Heart left ventricle (tissue), 13 donors: ENCODE measurements at regions not wholly inside any gene's neighbourhood (a gene's known extent, or its start where the extent isn't known, plus 50 kb on each side); places are given as distances from the start of the nearest gene placed in this dataset.

Source experiments
- POLR2A ChIP-seq, 2 donors: fragments of 450-650 bp; IDR thresholded peaks; one replicate each; pipeline ENCODE4 v1.6.1; 2017; ENCODE audit warnings: antibody characterized with exemption in 2 of 2, mild to moderate bottlenecking in 2 of 2, moderate library complexity in 2 of 2
- TF ChIP-seq, protein P1 (sequence below), 12 donors: fragments of 200-600 bp; sonication (generic) in 4 of 12; IDR thresholded peaks; one replicate each; pipeline versions ENCODE4 v1.5.0 to v1.8.0; 2018 to 2022; ENCODE audit warnings: antibody characterized with exemption in 12 of 12, mild to moderate bottlenecking in 5 of 12
- donor health status: ischemic (EF 13 %, LVEDD 7.1; RV severe dilation, severe dysfunction).
- donor health status: DM: no; HTN: yes; CAD: no.
- donor health status: DM: no; HTN: no; CAD: no.
- donor health status: ischemic (EF 25% LVEDD 6.9; RV normal size, moderate dysfunction).
- donor health status: ischemic (EF 25% LVEDD 5.7; RV mildly dilated, moderate dysfunction).
- donor health status: ischemic (EF 35%, LVEDD 5.7; RV mildly dilated, moderate dysfunction).
- donor health status: nonischemic (EF 11% LVEDD 7.7; RV severe dilation, severe dysfunction).
- donor health status: DM: yes; HTN: yes; CAD: no.
- donor health status: PGD.
- donor health status: ischemic (EF 29% LVEDD 5.4; RV normal size, mild dysfunction).
- donor health status: nonischemic (EF 23%, LVEDD 6.1; RV moderate dilation, normal function).

DNA sequence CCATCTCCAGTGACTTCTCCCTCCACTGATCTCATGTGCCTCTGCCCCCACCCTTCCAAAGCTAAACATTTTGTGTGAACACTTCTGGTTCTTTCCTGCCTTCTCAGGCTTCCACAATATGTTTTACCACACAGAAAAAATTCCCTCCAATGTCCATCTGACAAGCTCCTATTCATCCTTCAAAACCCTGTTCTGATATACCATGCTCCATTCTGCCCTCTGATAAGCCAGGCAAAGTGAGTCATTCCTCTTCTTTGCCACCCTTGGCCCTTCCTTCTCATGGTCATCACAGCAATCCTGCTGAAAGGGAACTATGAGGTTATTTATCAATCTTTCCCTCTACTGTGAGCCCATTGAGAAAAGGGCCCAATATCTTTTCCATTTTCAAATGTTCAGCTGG, 97.6 kb downstream of the BARX1 start:
- TF ChIP-seq, protein P1, sequence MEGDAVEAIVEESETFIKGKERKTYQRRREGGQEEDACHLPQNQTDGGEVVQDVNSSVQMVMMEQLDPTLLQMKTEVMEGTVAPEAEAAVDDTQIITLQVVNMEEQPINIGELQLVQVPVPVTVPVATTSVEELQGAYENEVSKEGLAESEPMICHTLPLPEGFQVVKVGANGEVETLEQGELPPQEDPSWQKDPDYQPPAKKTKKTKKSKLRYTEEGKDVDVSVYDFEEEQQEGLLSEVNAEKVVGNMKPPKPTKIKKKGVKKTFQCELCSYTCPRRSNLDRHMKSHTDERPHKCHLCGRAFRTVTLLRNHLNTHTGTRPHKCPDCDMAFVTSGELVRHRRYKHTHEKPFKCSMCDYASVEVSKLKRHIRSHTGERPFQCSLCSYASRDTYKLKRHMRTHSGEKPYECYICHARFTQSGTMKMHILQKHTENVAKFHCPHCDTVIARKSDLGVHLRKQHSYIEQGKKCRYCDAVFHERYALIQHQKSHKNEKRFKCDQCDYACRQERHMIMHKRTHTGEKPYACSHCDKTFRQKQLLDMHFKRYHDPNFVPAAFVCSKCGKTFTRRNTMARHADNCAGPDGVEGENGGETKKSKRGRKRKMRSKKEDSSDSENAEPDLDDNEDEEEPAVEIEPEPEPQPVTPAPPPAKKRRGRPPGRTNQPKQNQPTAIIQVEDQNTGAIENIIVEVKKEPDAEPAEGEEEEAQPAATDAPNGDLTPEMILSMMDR (IDR thresholded peaks at IDR 0.05), result no peak
- no peak for TF ChIP-seq POLR2A (IDR thresholded peaks at IDR 0.05)
